IMR-90 (cell line): ENCODE measurements at regions not wholly inside any gene's neighbourhood (a gene's known extent, or its start where the extent isn't known, plus 50 kb on each side); places are given as distances from the start of the nearest gene placed in this dataset.

Experiments used
- BHLHE40 ChIP-seq: fragments of 150-350 bp; IDR thresholded peaks from 2 replicates; pipeline ENCODE4 v1.6.1; 2016; ENCODE audit warnings: mild to moderate bottlenecking, low read depth, low read length
- CEBPB ChIP-seq: IDR thresholded peaks from 2 replicates; pipeline ENCODE4 v1.6.1; 2012; ENCODE audit warnings: low read depth, low read length, improper control_type of control experiment
- FOS ChIP-seq: fragments of 150-350 bp; IDR thresholded peaks from 2 replicates; pipeline ENCODE4 v1.6.1; 2016; ENCODE audit warnings: low read depth, low read length
- MAFK ChIP-seq: IDR thresholded peaks from 2 replicates; pipeline ENCODE4 v1.6.1; 2012; ENCODE audit warnings: low read depth, low read length, improper control_type of control experiment
- MAZ ChIP-seq: IDR thresholded peaks from 2 replicates; pipeline ENCODE4 v1.6.1; 2012; ENCODE audit warnings: low read depth, mild to moderate bottlenecking, low read length, improper control_type of control experiment, moderate library complexity, borderline replicate concordance
- MXI1 ChIP-seq: IDR thresholded peaks from 2 replicates; pipeline ENCODE4 v1.6.1; 2012; ENCODE audit warnings: low read depth, mild to moderate bottlenecking, low read length, moderate library complexity, borderline replicate concordance
- NFE2L2 ChIP-seq: fragments of 150-350 bp; IDR thresholded peaks from 2 replicates; pipeline ENCODE4 v1.6.1; 2016; ENCODE audit warnings: low read depth, mild to moderate bottlenecking, low read length
- POLR2A ChIP-seq: IDR thresholded peaks from 2 replicates; pipeline ENCODE4 v1.6.1; 2012; ENCODE audit warnings: mild to moderate bottlenecking, low read depth, low read length
- RAD21 ChIP-seq: IDR thresholded peaks from 2 replicates; pipeline ENCODE4 v1.6.1; 2012; ENCODE audit warnings: low read length, improper control_type of control experiment
- RFX5 ChIP-seq: IDR thresholded peaks from 2 replicates; pipeline ENCODE4 v1.8.0; 2012; ENCODE audit warnings: low read depth, mild to moderate bottlenecking, low read length, moderate library complexity
- SMC3 ChIP-seq: fragments of 150-350 bp; IDR thresholded peaks from 2 replicates; pipeline ENCODE4 v1.6.1; 2016; ENCODE audit warnings: low read depth, mild to moderate bottlenecking, antibody characterized with exemption, low read length, moderate library complexity
- USF2 ChIP-seq: fragments of 150-350 bp; IDR thresholded peaks from 2 replicates; pipeline ENCODE4 v1.6.1; 2017; ENCODE audit warnings: mild to moderate bottlenecking, antibody characterized with exemption, low read length, low read depth
- TF ChIP-seq, protein P1 (sequence below): conservative IDR thresholded peaks from 2 replicates; pipeline ENCODE4 v1.5.1; 2012; ENCODE audit warnings: mild to moderate bottlenecking, low read depth, low read length, improper control_type of control experiment

GRCh38 chr9:14434158-14434504 is 120.2 kb upstream of the NFIB start:
- TF ChIP-seq CEBPB (no peak), USF2 (no peak), POLR2A (no peak), MAZ (no peak), RFX5 (no peak), BHLHE40 (no peak), MXI1 (no peak), RAD21 (no peak), NFE2L2 (no peak), MAFK (no peak), FOS (no peak), SMC3 (no peak)
- TF ChIP-seq, protein P1, sequence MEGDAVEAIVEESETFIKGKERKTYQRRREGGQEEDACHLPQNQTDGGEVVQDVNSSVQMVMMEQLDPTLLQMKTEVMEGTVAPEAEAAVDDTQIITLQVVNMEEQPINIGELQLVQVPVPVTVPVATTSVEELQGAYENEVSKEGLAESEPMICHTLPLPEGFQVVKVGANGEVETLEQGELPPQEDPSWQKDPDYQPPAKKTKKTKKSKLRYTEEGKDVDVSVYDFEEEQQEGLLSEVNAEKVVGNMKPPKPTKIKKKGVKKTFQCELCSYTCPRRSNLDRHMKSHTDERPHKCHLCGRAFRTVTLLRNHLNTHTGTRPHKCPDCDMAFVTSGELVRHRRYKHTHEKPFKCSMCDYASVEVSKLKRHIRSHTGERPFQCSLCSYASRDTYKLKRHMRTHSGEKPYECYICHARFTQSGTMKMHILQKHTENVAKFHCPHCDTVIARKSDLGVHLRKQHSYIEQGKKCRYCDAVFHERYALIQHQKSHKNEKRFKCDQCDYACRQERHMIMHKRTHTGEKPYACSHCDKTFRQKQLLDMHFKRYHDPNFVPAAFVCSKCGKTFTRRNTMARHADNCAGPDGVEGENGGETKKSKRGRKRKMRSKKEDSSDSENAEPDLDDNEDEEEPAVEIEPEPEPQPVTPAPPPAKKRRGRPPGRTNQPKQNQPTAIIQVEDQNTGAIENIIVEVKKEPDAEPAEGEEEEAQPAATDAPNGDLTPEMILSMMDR: no peak
